Epithelial cell of proximal tubule (primary cell): ENCODE measurements at regions not wholly inside any gene's neighbourhood (a gene's known extent, or its start where the extent isn't known, plus 50 kb on each side); places are given as distances from the start of the nearest gene placed in this dataset.

Source experiments
- DNase-seq: peaks from one replicate; pipeline ENCODE4 v3.0.0-alpha.2; 2011; ENCODE audit warnings: low read depth
- H3K4me3 ChIP-seq: 2 replicates; pipeline ENCODE4 v1.5.1; 2011; ENCODE audit warnings: low read depth, mild to moderate bottlenecking, low read length
- TF ChIP-seq, protein P1 (sequence below): conservative IDR thresholded peaks from 2 replicates; pipeline ENCODE4 v1.5.1; 2012; ENCODE audit warnings: low read depth, mild to moderate bottlenecking, low read length

DNA sequence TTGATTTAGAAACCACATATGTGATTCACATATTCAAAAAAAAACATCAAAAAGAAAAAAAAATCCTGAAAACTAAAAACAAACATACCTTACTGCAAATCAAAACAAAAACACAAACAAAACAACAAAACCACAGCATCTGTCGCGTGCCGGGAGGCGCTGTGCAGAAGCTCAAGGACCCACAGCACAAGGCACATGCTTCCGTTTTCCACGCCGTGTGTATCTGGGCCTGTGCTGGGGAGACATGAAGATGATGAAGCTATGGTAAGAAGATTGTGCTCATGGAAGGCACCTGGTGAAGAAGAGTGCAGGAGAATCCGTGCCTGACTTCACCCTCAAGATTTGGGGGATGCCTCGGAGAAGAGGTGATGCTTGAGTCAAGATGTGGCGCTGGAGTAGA, 788.9 kb upstream of the ARRDC4 start:
- no peak overlapping the region for H3K4me3 ChIP-seq
- TF ChIP-seq, protein P1, sequence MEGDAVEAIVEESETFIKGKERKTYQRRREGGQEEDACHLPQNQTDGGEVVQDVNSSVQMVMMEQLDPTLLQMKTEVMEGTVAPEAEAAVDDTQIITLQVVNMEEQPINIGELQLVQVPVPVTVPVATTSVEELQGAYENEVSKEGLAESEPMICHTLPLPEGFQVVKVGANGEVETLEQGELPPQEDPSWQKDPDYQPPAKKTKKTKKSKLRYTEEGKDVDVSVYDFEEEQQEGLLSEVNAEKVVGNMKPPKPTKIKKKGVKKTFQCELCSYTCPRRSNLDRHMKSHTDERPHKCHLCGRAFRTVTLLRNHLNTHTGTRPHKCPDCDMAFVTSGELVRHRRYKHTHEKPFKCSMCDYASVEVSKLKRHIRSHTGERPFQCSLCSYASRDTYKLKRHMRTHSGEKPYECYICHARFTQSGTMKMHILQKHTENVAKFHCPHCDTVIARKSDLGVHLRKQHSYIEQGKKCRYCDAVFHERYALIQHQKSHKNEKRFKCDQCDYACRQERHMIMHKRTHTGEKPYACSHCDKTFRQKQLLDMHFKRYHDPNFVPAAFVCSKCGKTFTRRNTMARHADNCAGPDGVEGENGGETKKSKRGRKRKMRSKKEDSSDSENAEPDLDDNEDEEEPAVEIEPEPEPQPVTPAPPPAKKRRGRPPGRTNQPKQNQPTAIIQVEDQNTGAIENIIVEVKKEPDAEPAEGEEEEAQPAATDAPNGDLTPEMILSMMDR: no peak
- no peak for DNase-seq

GRCh38 chr15:97174886-97175540, 785.5 kb upstream of the ARRDC4 start:
- DNase-seq: no peak
- no peak overlapping the region for H3K4me3 ChIP-seq
- TF ChIP-seq, protein P1: no peak

DNA sequence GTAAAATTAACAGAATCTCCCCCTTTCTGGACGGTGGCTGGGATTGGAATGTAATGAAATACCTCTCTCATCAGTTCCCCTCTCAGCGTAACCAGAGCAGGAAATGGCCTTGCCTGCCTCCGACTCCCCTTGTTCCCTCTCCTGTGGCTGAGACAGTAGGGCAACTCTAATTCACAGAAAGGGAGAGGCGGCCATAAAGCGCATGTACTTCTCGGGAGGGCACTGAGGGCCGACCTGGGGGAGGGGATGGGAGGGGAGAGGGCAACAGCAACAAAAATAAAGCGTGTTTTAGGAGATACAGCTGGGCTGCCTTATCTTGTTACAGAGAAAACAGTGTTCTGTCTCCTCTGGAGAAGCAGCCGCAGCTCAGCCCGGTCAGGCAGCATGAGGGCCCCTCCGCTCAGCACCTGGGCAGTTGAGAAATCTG, 783.3 kb upstream of the ARRDC4 start:
- H3K4me3 ChIP-seq: no peak overlapping the region
- DNase-seq: no peak
- TF ChIP-seq, protein P1: no peak

DNA sequence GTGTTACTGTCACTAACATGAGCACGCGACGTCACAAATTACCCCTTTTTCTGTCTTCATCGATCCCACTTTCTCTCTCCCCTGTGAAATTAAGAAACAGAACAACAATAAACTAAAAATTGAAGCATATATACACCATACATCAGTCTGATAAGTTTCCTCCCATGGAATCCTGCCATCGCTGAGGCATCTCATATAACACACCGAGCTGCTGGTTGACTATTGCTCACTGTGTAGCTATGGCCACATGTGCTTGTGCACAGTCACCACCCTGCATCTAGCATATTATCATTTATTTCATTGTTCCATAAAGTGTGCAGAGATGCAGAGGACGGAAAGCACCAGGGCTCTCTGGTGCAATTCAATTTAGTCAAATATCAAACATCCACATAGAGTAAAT, 777.9 kb upstream of the ARRDC4 start:
- TF ChIP-seq, protein P1: no peak
- DNase-seq: no peak
- no peak overlapping the region for H3K4me3 ChIP-seq

GRCh38 chr15:97189162-97189780, 771.2 kb upstream of the ARRDC4 start:
- TF ChIP-seq, protein P1: no peak
- no peak for DNase-seq

DNA sequence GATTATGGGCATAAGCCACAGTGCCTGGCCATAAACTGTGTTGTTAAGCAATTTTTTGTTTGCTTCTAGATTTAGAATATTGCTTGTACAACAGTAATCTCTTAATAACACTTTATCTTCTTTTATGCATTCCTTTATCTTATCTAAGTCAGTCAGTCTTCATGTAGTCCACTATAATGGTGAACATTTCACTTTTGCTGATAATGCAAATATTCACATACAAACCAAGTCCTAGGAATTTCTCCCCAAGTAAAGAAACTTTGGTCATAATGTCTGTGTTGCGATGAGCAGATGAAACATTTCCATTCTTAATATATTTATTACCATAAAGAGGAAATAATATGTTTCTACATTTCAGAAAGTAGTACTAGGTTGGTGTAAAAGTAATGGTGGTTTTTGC, 765.8 kb upstream of the ARRDC4 start:
- H3K4me3 ChIP-seq: no peak overlapping the region
- TF ChIP-seq, protein P1: no peak
- no peak for DNase-seq

More at GRCh38 chr15:97189162-97189780, 771.2 kb upstream of the ARRDC4 start:
- no peak overlapping the region for H3K4me3 ChIP-seq
